ENCODE measurements at regions not wholly inside any gene's neighbourhood (a gene's known extent, or its start where the extent isn't known, plus 50 kb on each side); places are given as distances from the start of the nearest gene placed in this dataset.

GRCh38 chr5:87845734-87846133, 422.9 kb downstream of the TMEM161B start:
- no peak for ATAC-seq

GRCh38 chr5:87844866-87845265, 423.8 kb downstream of the TMEM161B start:
- no peaks in the 10 kb centered on the region for H3K9me3 ChIP-seq
- H3K4me1 ChIP-seq (ENCODE audit: low read depth) = no peaks in the 10 kb centered on the region
- DNase-seq (no peak), ATAC-seq (no peak)
- no peaks in the 10 kb centered on the region for H3K36me3 ChIP-seq (ENCODE audit: low read depth)
- no peak for TF ChIP-seq CTCF (IDR thresholded peaks at IDR 0.05)
- intact Hi-C loops (cut with DNase I, micrococcal nuclease) = no loop called here
- H3K4me3 ChIP-seq = no peak overlapping the region

More at GRCh38 chr5:87845734-87846133, 422.9 kb downstream of the TMEM161B start:
- no peaks in the 10 kb centered on the region for H3K36me3 ChIP-seq (ENCODE audit: low read depth)
- intact Hi-C loops (cut with DNase I, micrococcal nuclease) = no loop called here
- no peaks in the 10 kb centered on the region for H3K9me3 ChIP-seq
- H3K4me3 ChIP-seq = no peak overlapping the region
- DNase-seq = no peak
- no peaks in the 10 kb centered on the region for H3K4me1 ChIP-seq (ENCODE audit: low read depth)
- TF ChIP-seq CTCF (IDR thresholded peaks at IDR 0.05) = no peak

GRCh38 chr5:87844449-87844848, 424.2 kb downstream of the TMEM161B start:
- Histone ChIP-seq H3K4me3 (no peak overlapping the region), H3K36me3 (ENCODE audit: low read depth) (no peaks in the 10 kb centered on the region), H3K9me3 (peaks cover 2% of the 10 kb centered on the region), H3K4me1 (ENCODE audit: low read depth) (no peaks in the 10 kb centered on the region)
- TF ChIP-seq CTCF (IDR thresholded peaks at IDR 0.05) = no peak
- intact Hi-C loops (cut with DNase I, micrococcal nuclease) = no loop called here
- ATAC-seq (no peak), DNase-seq (no peak)

- no peaks in the 10 kb centered on the region for H3K4me1 ChIP-seq (ENCODE audit: low read depth)
- no peak for TF ChIP-seq CTCF (IDR thresholded peaks at IDR 0.05)
- no peak overlapping the region for H3K4me3 ChIP-seq
- H3K36me3 ChIP-seq (ENCODE audit: low read depth) = no peaks in the 10 kb centered on the region
- DNase-seq = no peak
- H3K9me3 ChIP-seq = peaks cover 19% of the 10 kb centered on the region
- intact Hi-C loops (cut with DNase I, micrococcal nuclease) = no loop called here
- ATAC-seq = no peak
These were observed 424.0 kb upstream of the CCNH start for GRCh38 chr5:87836696-87837095.

- no peak for TF ChIP-seq CTCF (IDR thresholded peaks at IDR 0.05)
- intact Hi-C loops (cut with DNase I, micrococcal nuclease) = no loop called here
These were observed 418.8 kb upstream of the CCNH start for GRCh38 chr5:87831499-87831898.

GRCh38 chr5:87829217-87829551, 416.5 kb upstream of the CCNH start:
- ATAC-seq = no peak
- H3K4me3 ChIP-seq = no peak overlapping the region
- intact Hi-C loops (cut with DNase I, micrococcal nuclease) = no loop called here
- no peak for TF ChIP-seq CTCF (IDR thresholded peaks at IDR 0.05)
- DNase-seq = peak in 1 of 3 donors; percentile 12
- H3K36me3 ChIP-seq (ENCODE audit: low read depth) = no peaks in the 10 kb centered on the region
- H3K4me1 ChIP-seq (ENCODE audit: low read depth) = no peaks in the 10 kb centered on the region
- H3K9me3 ChIP-seq = peaks cover 21% of the 10 kb centered on the region

More at GRCh38 chr5:87831499-87831898, 418.8 kb upstream of the CCNH start:
- no peak overlapping the region for H3K4me3 ChIP-seq
- H3K9me3 ChIP-seq = peaks cover 21% of the 10 kb centered on the region
- H3K36me3 ChIP-seq (ENCODE audit: low read depth) = no peaks in the 10 kb centered on the region
- H3K4me1 ChIP-seq (ENCODE audit: low read depth) = no peaks in the 10 kb centered on the region
- ATAC-seq (no peak), DNase-seq (no peak)

Measured in mucosa of descending colon (tissue), 3 donors.